HPDE6-E6E7 (cell line): ENCODE measurements at regions not wholly inside any gene's neighbourhood (a gene's known extent, or its start where the extent isn't known, plus 50 kb on each side); places are given as distances from the start of the nearest gene placed in this dataset.

ENCODE experiments used
- DNase-seq: peaks from one replicate; pipeline ENCODE4 v3.0.0; 2011; ENCODE audit warnings: missing footprints; ENCODE audit errors: extremely low spot score

- DNase-seq = no peak
Observed at GRCh38 chr2:67867735-67868134, 195.1 kb downstream of the C1D start.

GRCh38 chr2:67871686-67872412, 191.0 kb downstream of the C1D start:
- DNase-seq = no peak

- DNase-seq = no peak
Observed at GRCh38 chr2:67872481-67872880, 190.3 kb downstream of the C1D start.

GRCh38 chr2:67873916-67874315, 188.9 kb downstream of the C1D start:
- DNase-seq = no peak

- DNase-seq = no peak
Observed at GRCh38 chr2:67876176-67876575, 186.6 kb downstream of the C1D start.

GRCh38 chr2:67877301-67877700, 185.5 kb downstream of the C1D start:
- DNase-seq = no peak

- DNase-seq = no peak
Observed at GRCh38 chr2:67878743-67879142, 184.1 kb downstream of the C1D start.

GRCh38 chr2:67879586-67880290, 183.1 kb downstream of the C1D start:
- peak; percentile 27 for DNase-seq

GRCh38 chr2:67880291-67880761, 182.5 kb downstream of the C1D start:
- DNase-seq = no peak

GRCh38 chr2:67881816-67882215, 181.0 kb downstream of the C1D start:
- DNase-seq = no peak

- no peak for DNase-seq
Observed at GRCh38 chr2:67883316-67884087, 179.3 kb downstream of the C1D start.

GRCh38 chr2:67888351-67889005, 174.3 kb downstream of the C1D start:
- no peak for DNase-seq

- no peak for DNase-seq
Observed at GRCh38 chr2:67889056-67889455, 173.7 kb downstream of the C1D start.

GRCh38 chr2:67891642-67892041, 171.2 kb downstream of the C1D start:
- no peak for DNase-seq

GRCh38 chr2:67892339-67892846, 170.4 kb downstream of the C1D start:
- no peak for DNase-seq

- no peak for DNase-seq
Observed at GRCh38 chr2:67895227-67895941, 167.4 kb downstream of the C1D start.

- DNase-seq = no peak
Observed at GRCh38 chr2:67896076-67896475, 166.7 kb downstream of the C1D start.

- no peak for DNase-seq
Observed at GRCh38 chr2:67896476-67896875, 166.3 kb downstream of the C1D start.

- no peak for DNase-seq
Observed at GRCh38 chr2:67898595-67898994, 164.2 kb downstream of the C1D start.

- no peak for DNase-seq
Observed at GRCh38 chr2:67899187-67899586, 163.6 kb downstream of the C1D start.

- DNase-seq = no peak
Observed at GRCh38 chr2:67900826-67901225, 162.0 kb downstream of the C1D start.
